GM19351 (cell line): ENCODE measurements at regions not wholly inside any gene's neighbourhood (a gene's known extent, or its start where the extent isn't known, plus 50 kb on each side); places are given as distances from the start of the nearest gene placed in this dataset.

ENCODE experiments used
- ATAC-seq: cut with Tn5 transposase; IDR thresholded peaks from one replicate; pipeline ENCODE4 v1.9.1; 2021; ENCODE audit warnings: mild to moderate bottlenecking, moderate library complexity; ENCODE audit not compliant: unreplicated experiment

DNA sequence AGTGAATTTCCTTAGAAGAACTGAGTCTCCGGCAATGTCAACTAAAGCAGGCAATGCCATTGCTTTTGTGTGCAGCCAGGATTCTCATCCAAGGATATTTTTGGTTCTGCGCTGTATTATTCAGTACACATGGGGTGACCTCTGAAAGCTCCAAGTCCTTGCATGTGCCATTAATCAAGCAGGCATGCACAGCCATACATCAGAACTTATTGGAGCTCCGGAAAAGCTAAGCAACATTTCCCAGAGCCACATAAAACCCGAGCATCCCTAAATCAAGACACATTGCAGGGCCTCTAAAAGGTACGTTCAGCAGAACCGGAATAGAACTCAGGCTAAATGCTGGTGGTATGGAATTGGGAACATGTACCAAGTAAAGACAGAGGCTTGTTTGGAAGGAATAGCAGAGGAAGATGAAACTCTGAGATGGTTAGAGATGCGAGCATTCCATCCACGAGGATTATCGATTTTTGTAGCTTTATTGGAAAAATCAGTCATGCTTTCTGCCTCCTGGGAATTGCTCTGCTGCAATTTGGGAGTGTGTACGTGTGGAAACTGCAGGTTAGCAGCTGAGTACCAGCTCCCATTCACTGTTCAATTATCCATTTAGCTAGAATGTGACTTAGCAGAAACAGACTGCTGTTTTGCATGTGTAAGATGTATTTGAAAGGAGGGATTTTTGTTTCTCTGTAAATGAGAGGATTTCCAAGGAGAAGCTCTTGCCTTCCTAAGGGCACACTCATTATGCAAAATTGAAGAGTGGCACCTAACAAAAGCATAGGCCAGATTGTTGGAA, 143.7 kb upstream of the WWC1 start:
- no peak for ATAC-seq

DNA sequence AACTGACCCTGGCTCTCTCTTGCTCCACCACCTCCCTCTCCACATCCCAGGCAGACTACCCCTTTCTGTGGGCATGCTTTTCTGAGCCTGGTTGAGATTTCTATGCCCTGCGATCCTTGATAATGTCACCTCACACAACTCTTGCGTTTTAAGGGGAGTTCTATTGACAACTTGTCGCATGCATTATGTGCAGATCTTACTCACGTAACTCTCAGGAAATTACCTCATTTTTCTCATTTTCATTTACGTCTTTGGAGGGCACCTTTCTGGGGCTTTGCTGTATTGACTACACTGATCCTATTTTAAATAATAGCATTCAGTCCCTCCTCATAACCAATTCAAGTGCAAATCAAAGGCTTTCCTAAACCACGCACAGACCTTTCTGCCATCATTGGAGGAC, 140.4 kb upstream of the WWC1 start:
- ATAC-seq, result peak; percentile 59

DNA sequence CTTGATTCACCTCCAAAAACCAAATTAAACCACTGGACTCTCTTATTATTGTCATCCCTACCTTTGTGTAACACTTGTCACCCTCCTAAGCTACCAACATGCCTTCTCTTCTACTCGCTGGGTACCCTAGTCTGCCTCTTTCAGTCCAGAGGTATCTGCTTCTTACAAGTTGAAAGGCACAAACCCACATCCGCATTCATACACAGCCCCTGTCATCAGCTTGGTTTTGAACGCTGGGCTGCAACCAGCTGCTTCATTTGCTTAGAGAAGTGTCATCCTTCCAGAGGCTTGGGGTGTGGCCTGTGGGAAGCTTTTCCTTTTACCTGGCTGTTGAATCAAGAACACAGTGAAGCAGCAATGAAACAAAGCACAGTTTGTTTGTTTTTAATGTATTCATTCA, 138.8 kb upstream of the WWC1 start:
- ATAC-seq, result peak; percentile 80

DNA sequence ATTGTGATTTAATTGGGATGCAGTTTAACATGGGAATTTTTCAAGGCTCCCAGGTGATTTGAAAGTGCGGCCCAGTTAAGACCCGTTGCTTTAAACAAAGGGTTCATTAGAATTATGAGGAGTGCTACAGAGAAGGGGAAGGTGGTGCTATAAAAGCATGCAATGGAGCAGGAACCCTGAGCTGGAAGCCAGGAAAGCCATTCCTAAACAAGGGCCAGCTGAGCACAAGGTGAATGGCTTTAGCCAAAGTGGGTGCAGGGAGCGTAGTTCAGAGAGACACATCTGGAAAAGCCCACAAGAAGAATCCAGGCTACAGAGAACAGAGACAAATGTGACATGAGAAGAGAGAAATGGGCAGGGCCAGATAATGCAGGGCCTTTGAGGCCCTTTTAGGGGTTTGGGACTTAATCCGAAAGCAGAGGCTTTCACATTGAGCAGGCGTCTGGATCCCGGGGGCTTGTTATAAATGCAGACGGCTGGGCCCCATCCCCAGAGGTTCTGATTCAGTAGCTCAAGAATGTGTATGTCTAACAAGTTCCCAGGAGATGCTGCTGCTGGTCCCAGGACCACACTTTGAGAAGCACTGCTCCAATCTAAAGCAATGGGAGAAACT, 138.1 kb upstream of the WWC1 start:
- ATAC-seq, result no peak

DNA sequence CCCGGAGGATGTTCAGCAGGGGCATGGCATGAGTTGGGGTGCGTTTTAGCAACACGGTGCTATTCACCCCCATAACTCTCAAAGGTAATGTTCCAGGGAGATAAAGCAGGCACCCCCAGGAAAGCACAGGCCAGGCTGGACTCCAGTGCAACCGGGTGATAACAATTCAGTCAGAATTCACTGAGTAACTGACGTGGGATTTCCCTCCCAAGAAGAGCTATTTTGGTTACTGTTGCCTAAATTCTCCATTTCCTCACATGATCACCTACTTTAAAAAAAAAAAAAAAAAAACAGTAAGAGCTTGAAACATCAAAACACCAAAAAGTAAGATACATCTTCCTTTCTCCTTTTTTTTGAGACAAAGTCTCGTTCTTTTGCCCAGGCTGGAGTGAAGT, 137.6 kb upstream of the WWC1 start:
- no peak for ATAC-seq

DNA sequence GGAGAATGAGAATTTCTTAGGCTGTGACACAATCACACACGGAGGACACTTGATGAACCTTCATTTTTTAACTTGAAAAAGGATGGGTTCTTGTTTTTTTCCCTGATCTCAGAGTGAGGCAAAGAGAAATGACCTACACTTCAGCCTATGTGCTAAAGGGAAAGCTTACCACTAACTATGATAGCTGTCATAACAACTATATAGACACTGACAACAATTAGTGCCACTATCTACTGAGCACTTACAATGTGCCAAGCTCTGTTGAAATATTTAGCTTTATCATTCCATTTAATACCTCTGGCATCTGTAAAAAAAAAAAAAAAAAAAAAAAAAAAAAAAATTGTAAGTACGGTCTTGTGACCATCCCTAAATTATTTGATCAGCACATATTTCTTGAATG, 135.9 kb upstream of the WWC1 start:
- ATAC-seq, result no peak

DNA sequence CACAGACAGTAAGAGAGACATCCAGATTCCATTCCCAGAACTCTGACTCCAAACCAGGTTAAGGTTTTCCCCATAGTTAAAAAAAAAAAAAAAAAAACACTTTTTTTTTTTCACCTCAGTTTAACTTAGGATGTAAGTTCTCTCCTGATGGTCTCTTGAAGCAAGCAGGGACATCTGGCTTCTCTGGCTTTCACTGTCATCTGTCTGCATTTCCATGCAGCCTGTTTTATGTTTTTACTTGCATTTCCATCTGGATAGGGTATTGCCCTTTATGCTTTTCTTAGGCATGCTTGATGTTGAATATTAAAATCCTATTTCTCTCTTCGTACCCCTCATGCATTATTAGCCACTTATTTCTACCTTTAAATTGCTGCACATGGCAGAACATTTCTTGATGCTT, 135.3 kb upstream of the WWC1 start:
- ATAC-seq, result no peak

DNA sequence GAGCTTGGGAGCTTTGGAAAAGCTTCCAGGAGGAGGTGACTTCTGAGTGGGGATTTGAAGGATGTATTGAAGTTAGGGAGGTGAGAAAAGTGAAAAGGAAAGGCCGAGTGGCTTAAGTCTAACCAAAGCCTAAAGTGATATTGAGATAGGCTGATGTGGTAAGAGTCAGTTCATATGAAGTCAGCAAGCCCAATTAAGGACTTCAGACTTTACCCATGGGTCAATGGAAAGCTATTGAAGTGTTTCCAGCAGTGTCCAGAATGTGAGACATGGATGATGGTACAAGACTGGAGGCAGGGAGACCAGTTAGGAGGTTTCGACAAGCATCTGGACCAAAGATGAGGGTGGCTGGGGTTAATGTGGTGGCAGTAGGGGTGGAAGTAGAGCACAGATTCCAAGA, 134.3 kb upstream of the WWC1 start:
- no peak for ATAC-seq

DNA sequence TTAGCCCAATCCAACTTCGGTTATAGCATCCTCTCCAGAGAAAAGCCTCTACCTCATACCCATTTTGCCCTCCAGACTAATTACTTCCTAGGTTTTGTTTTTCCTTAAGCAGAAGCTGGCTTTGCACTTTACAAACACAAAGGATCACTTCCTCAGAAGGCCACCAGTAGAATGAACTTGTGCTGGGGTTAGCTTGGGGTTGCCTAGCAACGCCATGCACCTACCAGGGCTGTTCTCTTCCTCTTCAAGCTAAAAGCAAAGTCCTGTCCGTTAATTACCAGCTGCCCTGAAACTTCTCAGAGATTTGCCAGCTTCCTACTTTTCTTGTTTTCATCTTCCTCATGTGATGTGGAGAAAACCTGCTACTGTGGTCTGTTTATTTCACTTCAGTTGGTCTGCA, 132.0 kb upstream of the WWC1 start:
- peak; percentile 98 for ATAC-seq

DNA sequence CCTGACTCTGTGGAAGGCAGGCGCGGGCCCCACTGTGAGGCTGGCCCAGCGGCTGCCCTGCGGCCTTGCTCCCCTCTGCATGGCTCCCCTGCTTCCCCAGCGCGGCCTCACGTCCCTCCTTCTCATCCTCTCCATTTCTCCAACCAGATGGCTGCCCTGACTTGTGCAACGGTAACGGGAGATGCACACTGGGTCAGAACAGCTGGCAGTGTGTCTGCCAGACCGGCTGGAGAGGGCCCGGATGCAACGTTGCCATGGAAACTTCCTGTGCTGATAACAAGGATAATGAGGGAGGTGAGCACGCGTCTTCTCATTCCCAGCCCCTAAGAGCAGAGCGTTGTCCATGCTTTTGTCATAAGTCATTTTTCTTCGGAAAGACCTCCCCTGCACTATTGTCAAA, 129.0 kb upstream of the WWC1 start:
- no peak for ATAC-seq

DNA sequence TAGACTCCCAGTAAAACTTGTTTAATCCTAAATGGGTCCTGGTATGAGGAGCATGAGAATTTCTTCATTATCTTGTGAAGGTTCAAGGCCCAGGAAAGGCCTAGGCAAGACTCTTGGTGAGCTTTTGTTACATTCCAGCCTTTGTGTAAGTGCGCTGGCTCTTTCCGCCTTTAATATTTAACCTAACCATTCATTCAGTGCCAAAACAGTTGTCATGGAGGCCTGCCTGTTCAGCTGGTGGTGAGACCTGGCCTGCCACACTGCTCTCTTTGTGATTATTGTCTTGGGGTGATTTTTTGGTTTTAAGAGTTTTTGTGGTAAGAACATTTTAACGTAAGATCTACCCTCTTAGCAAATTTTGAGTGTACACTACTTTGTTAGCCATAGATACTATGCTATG, 127.5 kb upstream of the WWC1 start:
- ATAC-seq, result no peak

DNA sequence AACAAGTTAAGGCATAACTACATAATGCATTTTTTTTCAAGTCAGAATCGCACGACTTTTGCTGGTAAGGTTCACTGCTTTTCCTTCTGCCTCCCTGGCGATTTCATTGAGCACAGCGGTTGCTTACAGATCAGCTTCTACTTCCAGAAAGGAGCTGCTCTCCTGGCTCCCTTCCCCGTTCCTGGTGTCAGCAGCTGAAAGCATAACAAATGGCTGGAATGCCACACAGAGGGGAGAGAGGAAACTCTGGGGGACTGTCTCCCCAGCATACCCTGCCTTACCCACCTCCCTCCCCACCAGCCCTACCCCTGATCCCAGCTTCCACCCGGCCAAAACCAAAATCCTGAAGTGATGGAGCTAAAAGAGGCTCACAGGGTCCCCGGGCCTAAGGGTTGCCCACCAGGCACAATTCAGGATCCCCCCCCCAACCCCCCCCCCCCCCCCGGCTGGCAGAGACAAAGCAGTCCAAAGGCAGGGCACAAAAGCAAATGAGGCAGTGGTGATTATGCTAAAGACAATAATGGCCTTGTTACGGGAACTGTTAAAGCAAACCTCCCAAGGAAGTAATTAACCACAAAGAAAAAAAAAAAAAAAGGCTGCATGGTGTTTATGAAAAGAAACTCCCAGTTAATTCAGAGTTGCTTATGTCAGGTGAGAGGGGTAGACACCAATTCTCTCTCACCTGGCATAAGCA, 126.1 kb upstream of the WWC1 start:
- ATAC-seq, result no peak

DNA sequence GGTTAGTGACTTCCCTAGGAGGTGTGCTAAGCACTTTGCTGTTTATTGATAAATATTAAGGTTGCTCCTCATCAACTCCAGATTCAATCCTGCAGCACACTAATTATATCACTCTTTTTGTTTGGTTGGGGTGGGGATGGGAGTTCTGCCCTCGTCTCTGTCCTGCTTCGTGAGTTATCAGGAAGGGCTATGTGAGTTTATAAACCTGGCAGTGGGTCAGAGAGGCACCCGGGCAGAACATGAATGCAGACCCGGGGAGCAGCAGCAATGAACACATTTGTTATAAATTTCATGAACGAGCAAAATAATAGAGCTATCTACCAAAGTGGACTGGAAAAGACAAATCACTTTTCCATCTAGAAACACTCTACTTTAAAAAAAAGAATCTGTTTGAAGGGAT, 125.5 kb upstream of the WWC1 start:
- no peak for ATAC-seq

DNA sequence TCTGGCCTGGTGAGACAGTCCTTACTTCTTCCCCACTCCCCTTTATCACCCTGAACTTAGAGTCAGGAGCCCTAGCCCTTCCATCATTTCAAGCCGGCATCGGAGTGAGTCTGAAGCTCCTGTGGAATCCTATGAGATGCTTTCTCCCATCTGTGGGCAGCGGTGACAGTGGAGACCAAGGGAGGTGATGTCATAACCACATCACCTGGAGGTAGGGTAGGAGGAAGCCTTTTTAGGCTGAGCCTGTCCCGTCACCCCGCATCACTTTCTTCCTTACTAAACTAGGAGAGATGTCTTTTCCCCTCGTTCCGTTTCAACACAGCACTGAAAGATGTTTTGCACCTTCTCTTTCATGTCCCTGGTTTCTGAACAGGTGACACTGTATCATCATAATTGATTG, 124.1 kb upstream of the WWC1 start:
- no peak for ATAC-seq

DNA sequence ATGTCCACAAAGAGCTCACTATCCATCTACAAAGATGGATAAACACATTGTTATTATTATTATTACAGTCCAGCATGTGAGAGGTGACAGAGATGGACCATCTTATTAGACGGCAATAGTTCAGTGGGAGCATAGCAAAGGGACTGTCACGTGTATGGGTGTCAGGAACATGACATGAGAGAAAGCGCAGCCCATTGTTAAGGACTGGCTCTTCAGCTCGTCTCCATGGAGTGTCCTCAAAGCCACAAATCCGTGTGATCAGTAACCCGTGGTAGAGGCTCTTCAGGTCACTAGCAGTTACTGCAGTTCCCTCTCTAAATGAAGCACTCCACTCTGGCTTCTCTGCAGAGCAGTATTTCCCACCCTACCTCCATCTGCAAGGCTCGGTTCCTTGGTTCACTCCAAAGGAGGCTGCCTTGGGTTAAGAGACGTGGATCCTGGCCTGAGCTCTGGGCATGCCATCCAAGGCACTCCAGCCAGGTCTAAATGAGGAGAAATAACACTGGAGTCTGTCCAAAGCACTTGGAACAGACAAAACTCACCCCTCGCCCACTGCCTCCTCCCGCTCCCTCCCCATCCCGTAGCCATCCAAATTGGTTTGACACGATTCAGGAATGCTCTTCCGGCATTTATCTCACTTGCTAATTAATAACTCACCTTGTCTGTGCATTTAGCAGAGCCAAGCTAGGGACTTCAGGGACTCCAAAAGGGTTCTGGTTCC, 122.3 kb upstream of the WWC1 start:
- ATAC-seq, result no peak

DNA sequence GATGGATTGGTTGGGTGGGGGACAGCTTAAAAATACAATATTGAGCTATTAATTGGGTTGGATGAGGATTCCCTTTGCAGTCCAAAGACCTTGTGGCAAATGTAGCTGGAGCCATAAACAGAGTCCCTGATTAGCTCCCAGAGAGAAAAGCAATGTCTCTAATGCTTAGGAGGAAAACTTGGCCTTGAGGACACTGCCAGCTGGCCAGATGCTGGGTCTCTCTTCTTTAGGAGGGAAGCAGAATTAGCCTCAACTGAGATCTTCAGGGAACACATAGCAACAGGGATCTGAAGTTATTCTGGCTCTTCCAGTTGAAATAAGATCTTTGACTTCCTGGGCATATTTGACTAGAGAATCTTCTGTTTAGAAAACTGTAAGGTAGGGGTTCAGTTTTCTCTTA, 121.7 kb upstream of the WWC1 start:
- ATAC-seq, result no peak

DNA sequence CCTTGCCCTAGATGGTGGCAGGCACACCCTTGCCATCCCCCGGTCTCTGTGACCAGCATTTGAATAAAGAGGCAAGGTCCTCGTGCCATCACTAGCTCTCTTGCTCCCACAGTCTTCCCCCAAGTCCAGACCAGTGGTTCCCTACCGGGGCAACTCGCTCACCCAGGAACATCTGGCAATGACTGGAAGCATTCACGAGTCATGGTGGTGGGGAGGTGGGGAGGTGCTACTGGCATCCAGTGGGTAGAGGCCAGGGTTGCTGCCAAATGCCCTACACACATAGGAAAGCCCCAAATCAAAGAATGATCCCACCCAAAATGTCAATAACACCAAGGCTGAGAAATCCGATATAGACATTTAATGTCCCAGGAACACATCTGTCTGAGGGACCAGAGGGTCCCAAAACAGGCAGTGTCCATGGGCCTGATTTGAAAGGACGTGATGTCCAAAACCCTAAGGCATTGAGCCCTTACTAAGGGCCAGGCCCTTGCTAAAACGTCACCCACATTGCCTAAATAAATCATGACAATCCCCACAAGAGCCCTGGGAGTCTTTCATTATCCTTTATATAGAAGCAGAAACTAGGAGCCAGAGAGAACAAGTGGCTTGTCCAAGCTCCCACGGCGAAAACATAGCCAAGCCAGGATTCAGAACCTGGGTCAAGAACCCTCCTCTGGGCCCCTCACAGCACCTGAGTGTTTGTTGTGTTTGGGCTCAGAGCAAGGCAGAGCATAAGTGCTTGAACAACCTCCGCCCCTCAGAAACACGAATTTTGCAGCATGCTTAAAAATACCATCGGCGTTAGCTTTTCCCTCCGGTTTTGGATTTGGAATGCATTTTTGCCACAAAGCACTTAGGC, 119.3 kb upstream of the WWC1 start:
- no peak for ATAC-seq

DNA sequence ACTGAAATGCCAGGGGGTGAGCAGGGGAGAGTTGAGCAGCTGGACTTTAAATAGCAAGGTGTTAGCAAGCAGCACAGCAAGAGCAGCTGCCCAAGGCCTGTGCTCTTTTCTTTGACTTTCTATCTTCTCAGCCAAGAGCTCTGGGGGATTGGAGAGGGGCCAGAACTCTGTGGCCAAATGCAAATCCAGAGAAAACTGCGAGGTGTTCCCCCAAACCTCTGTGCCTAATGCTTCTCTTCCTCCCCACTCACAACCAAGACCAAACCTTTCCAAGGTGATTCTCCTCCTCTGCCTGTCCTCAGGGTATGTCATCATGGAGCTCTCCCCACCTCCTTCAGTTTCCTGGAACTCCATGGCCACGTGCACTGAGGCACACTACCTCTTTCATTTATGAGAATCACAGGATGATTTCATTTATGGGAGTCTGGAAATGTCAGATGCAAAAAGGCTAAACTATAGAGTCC, 118.7 kb upstream of the WWC1 start:
- no peak for ATAC-seq

DNA sequence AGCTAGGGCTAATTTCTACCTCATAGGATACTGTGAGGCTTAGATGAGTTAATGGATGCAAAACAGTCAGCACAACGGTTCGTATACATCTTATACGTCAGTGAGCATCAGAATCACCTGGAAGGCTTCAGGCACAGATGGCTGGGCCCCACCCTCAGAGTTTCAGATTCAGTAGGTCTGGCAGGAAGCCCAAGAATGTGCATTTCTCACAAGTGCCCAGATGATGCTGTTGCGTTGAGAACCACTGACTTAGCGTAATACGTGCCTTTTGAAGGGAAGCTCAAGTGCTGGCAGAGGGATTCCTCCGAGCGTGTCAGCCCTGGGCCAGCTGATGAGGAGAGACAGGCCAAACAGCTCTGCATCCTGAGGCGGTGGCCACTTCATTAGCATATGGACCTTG, 117.1 kb upstream of the WWC1 start:
- peak; percentile 91 for ATAC-seq

DNA sequence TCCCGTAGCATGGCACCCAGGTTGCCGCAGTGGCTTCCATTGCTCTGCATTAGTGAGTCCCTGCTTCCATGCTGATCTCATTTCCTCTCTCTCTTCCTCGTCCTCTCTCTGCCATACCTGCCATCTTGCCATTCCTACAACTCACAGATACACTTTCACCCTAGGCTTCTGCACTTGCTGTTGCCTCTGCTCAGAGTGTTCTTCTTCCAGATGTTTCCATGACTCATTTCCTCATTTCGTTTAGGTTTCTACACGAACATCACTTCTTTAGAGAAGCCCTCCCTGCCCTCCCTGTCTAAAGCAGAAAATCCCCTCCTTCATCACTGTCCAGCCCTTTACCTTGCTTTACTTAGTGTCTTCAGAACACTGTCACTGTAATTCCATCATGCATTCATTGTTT, 115.2 kb upstream of the WWC1 start:
- peak; percentile 27 for ATAC-seq

DNA sequence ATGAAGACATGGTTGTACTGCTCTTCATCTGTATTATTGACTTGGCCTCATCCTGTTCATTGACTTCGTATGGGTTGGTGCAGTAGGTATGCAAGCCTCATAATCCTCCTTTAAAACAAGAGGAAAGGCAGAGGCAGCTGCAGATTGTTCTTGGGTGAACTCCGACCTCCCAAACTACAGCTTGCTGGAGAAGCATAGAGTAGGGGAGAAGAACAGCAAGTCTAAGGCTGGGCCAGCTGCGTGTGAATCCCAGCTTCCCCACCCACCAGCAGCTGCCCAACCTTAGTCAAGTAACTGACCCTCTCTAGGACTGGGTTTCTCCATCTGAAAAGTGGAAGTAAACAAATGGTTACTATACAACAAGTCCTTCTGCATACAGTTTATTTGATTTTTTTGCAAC, 114.5 kb upstream of the WWC1 start:
- no peak for ATAC-seq
